ENCODE measurements at regions not wholly inside any gene's neighbourhood (a gene's known extent, or its start where the extent isn't known, plus 50 kb on each side); places are given as distances from the start of the nearest gene placed in this dataset.
A peak's percentile ranks its signal among the peaks of the same experiment; 100 is the strongest.
"Not testable (repeated sequence)": the region's sequence is repeated elsewhere in the genome, so short reads cannot be mapped to it uniquely, and the experiment has no call there.

DNA sequence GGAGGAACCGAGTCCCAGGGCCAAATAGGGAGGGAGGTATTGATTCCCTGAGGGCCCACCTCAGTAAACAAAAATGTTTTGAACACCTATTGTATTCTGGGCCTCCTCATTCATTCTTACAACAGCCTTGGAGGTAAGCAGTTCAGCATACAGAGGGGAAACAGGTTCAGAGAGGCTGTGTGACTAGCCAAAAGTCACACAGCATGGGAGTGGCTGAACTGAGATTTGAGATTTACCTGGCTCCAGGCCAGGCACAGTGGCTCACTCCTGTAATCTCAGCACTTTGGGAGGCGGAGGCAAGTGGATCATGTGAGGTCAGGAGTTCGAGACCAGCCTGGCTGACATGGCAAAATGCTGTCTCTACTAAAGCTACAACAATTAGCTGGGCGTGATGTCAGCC, 107.2 kb downstream of the TMEM130 start:
- in situ Hi-C loops (cut with HindIII; ENCODE audit: low sequenced_read_pairs): loop anchor here (5.0 kb wide), 1 partner anchor 110 kb away; no protein-coding TSS in a partner anchor
- no peak for DNase-seq (ENCODE audit: low spot score)

DNA sequence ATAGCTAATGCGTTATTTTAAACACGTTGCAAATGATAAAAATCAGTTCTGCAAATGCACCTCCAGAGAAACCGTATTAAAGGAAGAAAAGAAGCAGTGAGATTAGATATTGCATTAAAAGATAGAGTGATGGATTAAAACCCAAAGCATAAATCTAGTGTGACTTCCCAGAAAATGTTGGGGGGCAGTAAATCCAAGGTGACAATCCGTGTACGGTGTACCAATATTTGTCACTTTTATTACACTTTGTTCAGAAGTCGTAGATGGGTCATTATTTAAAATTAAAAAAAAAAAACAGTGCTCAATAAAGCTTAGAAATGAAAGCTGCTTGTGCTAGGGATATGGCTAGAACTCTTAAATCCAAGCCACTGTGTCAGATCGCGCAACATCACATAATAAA, 106.4 kb downstream of the TMEM130 start:
- no peak for DNase-seq (ENCODE audit: low spot score)
- in situ Hi-C loops (cut with HindIII; ENCODE audit: low sequenced_read_pairs): loop anchor here (5.0 kb wide), 1 partner anchor 111 kb away; no protein-coding TSS in a partner anchor

DNA sequence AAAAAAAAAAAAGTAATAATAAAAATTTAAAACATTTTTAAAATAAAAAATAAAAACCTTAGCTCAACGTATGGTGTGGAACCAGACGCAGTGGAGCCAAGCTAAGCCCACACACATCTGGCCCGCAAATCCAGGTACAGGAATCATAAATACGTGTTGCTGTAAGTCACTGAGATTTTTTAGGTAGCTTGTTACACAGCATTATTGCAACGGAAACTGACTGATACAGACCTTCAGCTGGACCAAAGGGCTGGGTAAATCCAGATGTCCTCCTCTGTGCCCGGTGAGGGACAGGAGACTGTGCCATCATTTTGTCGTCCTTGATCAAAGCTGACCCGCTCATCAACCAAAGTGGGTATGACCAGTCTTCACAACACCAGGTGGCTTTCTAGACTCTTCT, 104.9 kb downstream of the TMEM130 start:
- in situ Hi-C loops (cut with HindIII; ENCODE audit: low sequenced_read_pairs): loop anchor here (5.0 kb wide), 1 partner anchor 113 kb away; no protein-coding TSS in a partner anchor
- no peak for DNase-seq (ENCODE audit: low spot score)

DNA sequence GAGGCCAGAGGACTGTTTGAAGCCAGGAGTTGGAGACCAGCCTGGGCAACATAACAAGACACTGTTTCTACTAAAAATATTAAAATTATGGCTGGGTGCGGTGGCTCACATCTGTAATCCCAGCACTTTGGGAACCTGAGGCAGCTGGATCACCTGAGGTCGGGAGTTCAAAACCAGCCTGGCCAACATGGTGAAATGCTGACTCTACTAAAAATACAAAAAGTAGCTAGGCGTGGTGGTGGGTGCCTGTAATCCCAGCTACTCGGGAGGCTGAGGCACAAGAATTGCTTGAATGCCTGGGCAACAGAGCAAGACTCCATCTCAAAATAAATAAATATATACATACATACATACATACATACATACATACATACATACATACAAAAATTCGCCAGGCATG, 99.7 kb downstream of the TMEM130 start:
- in situ Hi-C loops (cut with HindIII; ENCODE audit: low sequenced_read_pairs); DNase-seq (ENCODE audit: low spot score): not testable (repeated sequence)

DNA sequence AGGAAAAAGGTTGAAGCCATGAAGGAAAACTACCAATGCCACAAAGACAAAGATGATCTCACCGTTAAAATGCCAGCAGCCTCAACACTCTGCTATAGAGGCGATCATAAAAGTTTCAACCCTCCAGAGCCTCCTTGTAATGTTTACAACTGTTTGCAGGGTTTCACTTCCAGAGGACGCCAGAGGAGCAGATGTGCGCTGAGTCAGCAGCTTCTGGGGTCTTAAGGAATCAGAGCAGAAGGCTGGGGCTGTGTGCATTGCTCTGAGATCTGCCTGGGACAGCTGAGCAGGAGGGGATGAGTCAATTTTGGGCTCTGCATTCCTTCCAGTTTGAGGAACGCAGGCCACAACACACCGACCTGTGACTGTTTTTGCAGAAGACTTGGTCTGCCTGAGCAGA, 98.3 kb downstream of the TMEM130 start:
- DNase-seq (ENCODE audit: low spot score): no peak
- in situ Hi-C loops (cut with HindIII; ENCODE audit: low sequenced_read_pairs): no loop called here

DNA sequence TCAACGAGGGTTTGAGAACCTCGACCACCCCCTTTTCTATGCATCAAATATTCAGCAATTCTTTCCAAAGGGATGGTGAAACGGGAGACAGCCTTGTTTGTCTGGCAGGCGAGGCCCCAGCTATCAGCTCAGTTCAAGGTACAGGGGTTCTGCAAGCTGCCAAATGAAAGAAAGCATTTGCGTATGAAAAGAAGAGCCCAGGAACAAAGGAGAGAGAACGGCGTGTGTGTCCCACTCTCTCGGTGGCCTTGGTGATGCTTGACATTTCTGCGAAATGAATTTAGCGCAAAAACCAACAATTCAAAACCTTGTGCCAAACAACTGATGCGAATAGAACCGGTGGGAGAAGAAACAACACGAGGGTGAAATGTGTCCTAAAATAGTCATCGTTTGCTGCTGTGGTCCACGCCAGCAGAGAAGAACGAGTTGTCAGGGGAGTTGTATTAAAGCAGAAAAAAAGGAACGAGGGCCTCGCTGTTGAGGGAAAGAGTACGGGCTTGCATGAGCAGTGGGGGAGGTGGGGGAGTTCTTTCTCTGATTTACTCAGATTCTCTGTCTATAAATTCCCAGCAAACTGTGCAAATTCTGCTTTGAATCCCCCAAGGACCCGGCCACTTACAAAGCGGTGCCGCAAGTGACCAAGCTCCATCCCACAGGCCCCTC, 97.7 kb downstream of the TMEM130 start:
- DNase-seq (ENCODE audit: low spot score): no peak
- in situ Hi-C loops (cut with HindIII; ENCODE audit: low sequenced_read_pairs): no loop called here

DNA sequence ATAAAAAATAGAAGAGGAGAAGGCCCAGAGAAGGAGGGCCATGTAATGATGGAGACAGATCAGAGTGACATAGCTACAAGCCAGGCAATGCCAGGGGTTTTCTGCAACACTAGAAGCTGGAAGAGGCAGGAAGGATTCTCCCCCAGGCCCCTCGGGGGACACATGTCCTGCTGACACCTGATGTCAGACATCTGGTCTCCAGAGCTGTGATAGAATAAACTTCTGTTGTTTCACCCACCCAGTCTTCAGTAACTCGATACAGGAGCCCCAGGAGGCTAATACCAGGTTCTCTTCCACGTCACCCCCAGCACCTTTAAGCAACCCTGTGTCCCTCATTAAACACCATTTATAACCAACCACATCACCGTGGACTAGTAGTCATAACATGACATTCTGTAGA, 94.9 kb downstream of the TMEM130 start:
- DNase-seq (ENCODE audit: low spot score): no peak
- in situ Hi-C loops (cut with HindIII; ENCODE audit: low sequenced_read_pairs): no loop called here

DNA sequence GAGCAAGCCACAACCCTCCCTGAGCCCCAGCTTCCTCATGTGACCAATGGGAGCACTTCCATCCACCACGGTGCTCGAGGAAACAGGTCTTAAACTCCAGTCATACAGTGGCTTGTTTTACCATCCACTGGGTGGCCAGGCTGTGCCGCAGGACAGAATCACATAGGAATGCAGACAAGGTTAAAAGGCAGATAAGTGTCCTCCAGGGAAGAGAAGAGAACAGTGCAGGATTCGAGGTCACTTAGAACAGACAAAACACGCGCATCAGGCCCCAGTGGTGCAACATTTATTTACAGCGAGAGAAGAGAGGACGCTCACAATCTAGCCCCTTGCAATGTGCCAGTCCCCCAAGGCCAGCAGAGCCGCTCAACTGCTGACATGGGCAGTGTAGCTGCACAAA, 92.8 kb downstream of the TMEM130 start:
- no peak for DNase-seq (ENCODE audit: low spot score)
- in situ Hi-C loops (cut with HindIII; ENCODE audit: low sequenced_read_pairs): no loop called here

DNA sequence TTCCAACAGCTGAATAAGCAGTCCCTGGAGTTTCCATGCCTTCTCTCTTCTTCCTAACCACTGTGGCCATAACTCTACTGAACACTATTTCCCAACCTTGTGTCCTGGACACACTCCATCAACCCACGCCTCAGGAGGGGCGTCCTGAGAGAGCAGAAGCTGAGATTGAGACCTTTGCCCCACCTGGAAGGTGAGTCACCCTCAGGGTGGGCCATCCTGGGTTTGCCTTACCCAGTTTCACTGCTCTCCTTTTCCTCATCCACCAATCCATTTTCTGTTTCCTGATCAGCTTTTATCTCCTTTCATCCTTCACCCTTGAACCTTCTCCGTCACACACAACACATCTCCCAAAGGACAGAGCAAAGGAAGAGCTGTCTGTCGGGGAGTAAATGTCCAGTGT, 91.4 kb downstream of the TMEM130 start:
- DNase-seq (ENCODE audit: low spot score): no peak
- in situ Hi-C loops (cut with HindIII; ENCODE audit: low sequenced_read_pairs): no loop called here

DNA sequence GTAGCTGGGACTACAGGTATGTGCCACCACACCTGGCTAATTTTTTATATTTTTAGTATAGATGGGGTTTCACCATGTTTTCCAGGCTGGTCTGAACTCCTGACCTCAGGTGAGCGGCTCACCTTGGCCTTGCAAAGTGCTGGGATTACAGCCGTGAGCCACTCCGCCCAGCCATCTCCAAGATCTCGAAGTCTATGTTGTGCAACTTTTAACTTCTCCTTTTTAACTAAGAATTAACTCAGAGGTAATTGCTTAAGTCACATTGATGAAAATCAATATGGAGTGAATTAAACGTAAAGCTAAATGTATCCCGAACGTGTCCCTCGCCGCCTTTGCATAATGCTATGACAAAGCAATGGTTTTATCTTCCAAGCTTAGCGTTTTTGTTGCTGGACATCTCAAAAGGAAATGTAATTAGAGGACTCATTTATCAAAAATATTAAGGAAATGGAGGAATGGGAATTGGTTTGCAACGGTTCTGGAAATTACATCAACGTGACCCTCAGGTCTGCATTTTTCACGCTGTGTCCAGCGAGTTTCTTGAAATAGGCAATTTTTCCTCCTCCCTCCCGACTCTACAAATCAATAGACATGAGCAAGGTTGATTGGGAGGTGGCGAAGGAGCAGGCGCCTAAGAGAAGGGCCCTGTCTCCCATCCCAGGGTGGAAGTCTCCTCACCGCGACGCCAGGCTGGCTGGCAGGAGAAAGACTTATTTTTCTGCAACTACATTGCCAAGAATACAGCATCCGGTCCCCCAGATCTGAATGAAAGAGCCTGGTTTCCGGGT, 89.8 kb downstream of the TMEM130 start:
- in situ Hi-C loops (cut with HindIII; ENCODE audit: low sequenced_read_pairs): no loop called here
- no peak for DNase-seq (ENCODE audit: low spot score)

DNA sequence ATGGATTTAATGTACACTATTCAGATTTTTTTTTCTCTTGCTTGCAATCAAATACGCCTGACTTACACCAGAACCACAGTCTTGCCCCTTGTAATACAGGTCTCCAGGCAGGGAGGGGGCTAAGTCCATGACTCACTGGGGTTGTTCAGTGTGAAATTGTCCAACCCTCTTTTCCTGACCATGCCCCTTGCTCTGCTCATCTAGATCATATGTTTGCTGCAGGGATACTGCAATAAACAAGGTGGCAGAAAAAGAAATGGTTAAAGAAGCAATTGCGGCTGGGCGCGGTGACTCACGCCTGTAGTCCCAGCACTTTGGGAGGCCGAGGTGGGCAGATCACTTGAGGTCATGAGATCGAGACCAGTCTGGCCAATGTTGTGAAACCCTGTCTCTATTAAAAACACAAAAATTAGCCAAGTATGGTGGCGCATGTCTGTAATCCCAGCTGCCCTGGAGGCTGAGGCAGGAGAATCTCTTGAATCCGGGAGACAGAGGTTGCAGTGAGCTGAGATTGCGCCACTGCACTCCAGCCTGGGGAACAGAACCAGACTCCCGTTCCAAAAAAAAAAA, 85.5 kb downstream of the TMEM130 start:
- in situ Hi-C loops (cut with HindIII; ENCODE audit: low sequenced_read_pairs): no loop called here
- DNase-seq (ENCODE audit: low spot score): no peak

DNA sequence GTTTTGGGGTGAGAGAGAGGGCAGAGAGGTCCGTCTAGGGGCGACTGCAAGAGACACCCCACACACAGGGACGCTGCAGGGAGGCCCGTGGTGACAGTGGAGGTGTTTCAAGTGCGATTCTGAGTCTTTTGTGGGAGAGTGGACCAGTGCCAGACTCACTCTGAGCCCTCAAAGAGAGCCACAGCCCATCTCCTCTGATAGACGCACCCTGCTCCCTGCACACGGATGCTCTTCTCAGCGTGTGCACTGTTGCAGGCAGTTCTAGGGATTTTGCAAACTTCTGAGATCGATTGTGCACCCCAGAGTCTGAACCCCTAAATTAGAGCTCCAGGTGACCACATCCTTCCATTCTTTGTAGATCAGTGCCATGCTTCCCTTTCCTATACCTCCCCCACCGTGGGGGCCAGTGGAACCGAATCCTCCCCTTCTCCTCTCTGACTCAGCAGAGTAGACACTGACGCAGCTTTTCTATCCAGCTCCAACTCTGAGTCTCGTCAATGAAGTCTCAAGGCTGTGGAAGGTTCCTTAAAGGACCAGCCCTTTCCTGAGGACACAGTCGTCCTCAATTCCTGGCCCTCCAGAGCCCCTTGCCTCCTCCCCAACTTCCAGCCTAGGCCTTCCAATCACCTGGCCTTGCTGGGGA, 83.8 kb downstream of the TMEM130 start:
- in situ Hi-C loops (cut with HindIII; ENCODE audit: low sequenced_read_pairs): no loop called here
- no peak for DNase-seq (ENCODE audit: low spot score)

DNA sequence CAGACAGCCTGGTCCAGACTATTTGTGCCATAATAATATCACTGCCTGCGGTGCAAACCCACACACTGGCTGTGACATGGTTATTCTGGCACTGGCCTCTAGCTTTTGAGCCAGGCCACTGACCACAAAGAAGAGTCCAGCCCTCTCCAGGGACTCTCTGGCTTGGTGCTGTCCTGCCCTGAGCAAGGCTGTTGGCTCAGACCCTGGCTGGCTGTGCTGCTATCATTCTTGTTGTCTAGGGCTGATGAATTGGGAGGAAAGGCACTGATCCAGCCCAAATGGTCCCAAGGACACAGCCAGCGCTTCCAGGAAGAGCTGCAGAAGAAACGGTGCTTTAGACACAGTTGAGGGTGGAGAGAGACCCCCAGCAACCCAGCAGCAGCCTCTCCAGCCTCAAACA, 80.8 kb downstream of the TMEM130 start:
- peak; percentile 7 for DNase-seq (ENCODE audit: low spot score)
- in situ Hi-C loops (cut with HindIII; ENCODE audit: low sequenced_read_pairs): no loop called here

DNA sequence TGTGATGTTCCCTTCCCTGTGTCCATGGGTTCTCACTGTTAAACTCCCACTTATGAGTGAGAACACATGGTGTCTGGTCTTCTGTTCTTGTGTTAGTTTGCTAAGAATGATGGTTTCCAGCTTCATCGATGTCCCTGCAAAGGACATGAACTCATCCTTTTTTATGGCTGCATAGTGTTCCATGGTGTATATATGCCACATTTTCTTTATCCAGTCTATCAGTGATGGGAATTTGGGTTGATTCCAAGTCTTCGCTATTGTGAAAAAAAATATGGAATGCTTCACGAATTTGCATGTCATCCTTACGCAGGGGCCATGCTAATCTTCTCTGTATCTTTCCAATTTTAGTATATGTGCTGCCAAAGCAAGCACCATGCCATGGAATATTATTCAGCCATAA, 75.4 kb downstream of the TMEM130 start:
- DNase-seq (ENCODE audit: low spot score); in situ Hi-C loops (cut with HindIII; ENCODE audit: low sequenced_read_pairs): not testable (repeated sequence)

DNA sequence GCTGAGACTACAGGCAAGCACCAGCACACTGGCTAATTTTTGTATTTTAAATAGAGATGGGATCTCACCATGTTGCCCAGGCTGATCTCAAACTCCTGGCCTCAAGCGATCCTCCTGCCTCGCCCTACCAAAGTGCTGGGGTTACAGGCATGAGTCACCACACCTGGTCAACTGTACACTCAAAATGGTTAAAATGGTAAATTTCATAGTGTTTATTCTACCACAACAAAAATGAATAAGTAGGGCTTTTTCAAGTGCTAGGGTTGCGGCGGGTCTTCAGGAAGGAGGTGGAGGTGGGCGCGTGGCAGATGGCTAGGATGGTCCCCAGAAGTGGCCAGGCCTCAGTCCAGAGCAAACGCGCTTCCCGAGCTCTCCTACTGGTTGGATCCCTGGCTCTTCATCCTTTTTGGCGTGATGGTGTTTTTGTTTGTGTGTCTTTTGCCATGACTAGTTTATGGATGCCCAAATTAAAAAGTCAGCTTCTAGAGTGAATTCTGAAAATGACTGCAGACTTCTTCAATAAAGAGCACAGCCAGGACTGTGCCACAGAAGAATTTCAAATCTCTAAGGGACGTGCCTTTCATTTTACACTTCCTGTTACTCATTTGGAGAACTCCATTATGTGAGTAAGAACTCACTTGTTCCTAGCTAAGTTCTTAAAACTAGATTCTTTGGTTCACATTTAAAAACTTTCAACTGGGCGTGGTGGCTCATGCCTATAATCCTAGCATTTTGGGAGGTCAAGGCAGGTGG, 73.9 kb downstream of the TMEM130 start:
- DNase-seq (ENCODE audit: low spot score): no peak
- in situ Hi-C loops (cut with HindIII; ENCODE audit: low sequenced_read_pairs): no loop called here

Data from G401 (cell line).